Psoas muscle (tissue), 7 donors: ENCODE measurements at regions not wholly inside any gene's neighbourhood (a gene's known extent, or its start where the extent isn't known, plus 50 kb on each side); places are given as distances from the start of the nearest gene placed in this dataset.

Source experiments
- ATAC-seq, 4 donors: fragments of 200-7000 bp; cut with Tn5 transposase; one replicate each; pipeline ENCODE4 v1.9.1; 2020; ENCODE audit warnings: moderate library complexity in 3 of 4, mild to moderate bottlenecking in 2 of 4
- DNase-seq, 2 donors: peaks; one replicate each; pipeline ENCODE4 v3.0.0-alpha.2; 2020
- H3K27ac ChIP-seq: fragments of 200-600 bp; one replicate; pipeline ENCODE4 v1.8.0; 2022
- H3K27me3 ChIP-seq, 3 donors: fragments of 200-600 bp in 1 of 3; one replicate each; pipeline versions ENCODE4 v1.6.1 to v1.8.0; 2013 to 2022; ENCODE audit warnings: low read length in 2 of 3, mild to moderate bottlenecking in 2 of 3, moderate library complexity in 1 of 3; ENCODE audit not compliant: insufficient read depth in 3 of 3
- H3K36me3 ChIP-seq, 2 donors: fragments of 200-600 bp in 1 of 2; one replicate each; pipeline versions ENCODE4 v1.6.1 to v1.8.0; 2013 to 2022; ENCODE audit warnings: low read depth in 1 of 2, mild to moderate bottlenecking in 1 of 2, moderate library complexity in 1 of 2; ENCODE audit not compliant: insufficient read depth in 1 of 2
- H3K4me1 ChIP-seq: fragments of 200-600 bp; one replicate; pipeline ENCODE4 v1.8.0; 2022
- H3K4me3 ChIP-seq: fragments of 200-600 bp; one replicate; pipeline ENCODE4 v1.8.0; 2022; ENCODE audit warnings: mild to moderate bottlenecking
- H3K9me3 ChIP-seq: fragments of 200-600 bp; one replicate; pipeline ENCODE4 v1.8.0; 2022
- CTCF ChIP-seq: fragments of 200-600 bp; IDR thresholded peaks from one replicate; pipeline ENCODE4 v1.8.0; 2022; ENCODE audit warnings: antibody characterized with exemption
- WGBS, 3 donors: extraction: QIAGEN DNeasy Blood & Tissue Kit; methylation state at CpG; one replicate each; pipeline versions ENCODE4 v1.1.6 to v1.1.7; 2013; 5-methylcytosine and 5-hydroxymethylcytosine counted together
- intact Hi-C, 2 donors: fragments of 100-400 bp; cut with DNase I; formaldehyde crosslinking; loops; one replicate each; pipeline versions ENCODE4 v1.11.0 to v1.14.2; 2022
- donor health status: healthy with polysubstance abuse.
- donor health status: DM: no; HTN: no; CAD: no; lungs with moderate emphysema.
- donor health status: Bipolar disorder and iron deficiency.
- donor health status: healthy.
- donor health status: DM: yes; HTN: yes; CAD: no.
- donor health status: DM: no; HTN: no; CAD: no.
- donor health status: DM: yes; HTN: yes; CAD: no.

- no peaks in the 10 kb centered on the region for H3K9me3 ChIP-seq
- intact Hi-C loops = no loop called here
- H3K36me3 ChIP-seq = no peaks in the 10 kb centered on the region
- ATAC-seq (no peak), DNase-seq (no peak)
- H3K4me1 ChIP-seq = no peaks in the 10 kb centered on the region
- no peaks in the 10 kb centered on the region for H3K27me3 ChIP-seq
- TF ChIP-seq CTCF = no peak
- H3K27ac ChIP-seq = no peak overlapping the region
- WGBS, 3 donors = 38 to 55% (median 46%) methylated on average over 3 of the region's 3 CpGs
- H3K4me3 ChIP-seq = no peak overlapping the region
These were observed 346.4 kb downstream of the PTTG2 start for GRCh38 chr4:38306482-38307071.

- intact Hi-C loops = no loop called here
These were observed 348.6 kb downstream of the PTTG2 start for GRCh38 chr4:38308728-38309311.

GRCh38 chr4:38309471-38309870, 349.3 kb downstream of the PTTG2 start:
- no peak for DNase-seq
- Histone ChIP-seq H3K9me3 (no peaks in the 10 kb centered on the region), H3K36me3 (no peaks in the 10 kb centered on the region), H3K4me3 (no peak overlapping the region), H3K4me1 (peaks cover 4% of the 10 kb centered on the region), H3K27me3 (no peaks in the 10 kb centered on the region), H3K27ac (no peak overlapping the region)
- ATAC-seq = no peak
- TF ChIP-seq CTCF = no peak
- WGBS, 3 donors = 87 to 97% (median 97%) methylated on average over 1 of the region's 1 CpG
- intact Hi-C loops = no loop called here

More at GRCh38 chr4:38308728-38309311, 348.6 kb downstream of the PTTG2 start:
- no peak for TF ChIP-seq CTCF
- Histone ChIP-seq H3K27me3 (no peaks in the 10 kb centered on the region), H3K36me3 (no peaks in the 10 kb centered on the region), H3K4me1 (peaks cover 1% of the 10 kb centered on the region), H3K9me3 (no peaks in the 10 kb centered on the region), H3K27ac (no peak overlapping the region), H3K4me3 (no peak overlapping the region)
- DNase-seq (no peak), ATAC-seq (no peak)
- 44 to 63% (median 50%) methylated on average over 5 of the region's 5 CpGs for WGBS, 3 donors

GRCh38 chr4:38310446-38311043, 350.3 kb downstream of the PTTG2 start:
- peak; percentile 68 to 92 (median 77) for ATAC-seq
- Histone ChIP-seq H3K9me3 (no peaks in the 10 kb centered on the region), H3K4me1 (peaks cover 4% of the 10 kb centered on the region), H3K27ac (peak overlapping the region; percentile 19), H3K27me3 (no peaks in the 10 kb centered on the region), H3K36me3 (no peaks in the 10 kb centered on the region), H3K4me3 (no peak overlapping the region)
- DNase-seq = no peak
- intact Hi-C loops = no loop called here
- no peak for TF ChIP-seq CTCF
- WGBS, 3 donors = 28 to 43% (median 30%) methylated on average over 4 of the region's 4 CpGs
